ENCODE measurements at regions not wholly inside any gene's neighbourhood (a gene's known extent, or its start where the extent isn't known, plus 50 kb on each side); places are given as distances from the start of the nearest gene placed in this dataset.

DNA sequence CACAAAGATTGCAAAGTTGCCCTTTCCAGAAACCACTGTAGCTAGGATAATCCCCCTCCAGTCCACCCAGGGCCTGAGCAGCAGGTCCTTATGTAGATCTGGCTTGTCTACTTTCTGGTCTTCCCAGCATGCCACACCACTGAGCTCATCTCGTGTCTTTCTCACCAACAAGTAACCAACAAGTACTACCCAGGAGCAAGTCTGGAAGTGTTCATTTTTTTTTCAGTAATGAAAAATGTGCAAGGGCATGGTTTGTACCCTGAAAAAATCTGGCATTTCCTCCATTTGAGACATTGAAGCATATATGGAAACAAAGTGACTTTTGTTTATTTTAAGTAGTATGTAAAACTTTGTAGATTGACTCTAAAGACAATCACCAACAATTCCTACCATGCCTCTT is 120.8 kb downstream of the INHBA start:
- TF ChIP-seq POLR2AphosphoS5 (IDR thresholded peaks at IDR 0.05): no peak
- TF ChIP-seq POLR2A (IDR thresholded peaks at IDR 0.05): no peak
